ENCODE measurements at regions not wholly inside any gene's neighbourhood (a gene's known extent, or its start where the extent isn't known, plus 50 kb on each side); places are given as distances from the start of the nearest gene placed in this dataset.
"Not testable (repeated sequence)": the region's sequence is repeated elsewhere in the genome, so short reads cannot be mapped to it uniquely, and the experiment has no call there.

- DNase-seq (ENCODE audit: low read depth) = no peak
- no peak overlapping the region for H3K4me3 ChIP-seq (ENCODE audit: low read depth, low read length)
Observed at GRCh38 chr16:87098361-87098760, 218.8 kb downstream of the C16orf95 start.

GRCh38 chr16:87098976-87099720 lies 218.0 kb downstream of the C16orf95 start:
- no peak overlapping the region for H3K4me3 ChIP-seq (ENCODE audit: low read depth, low read length)
- no peak for DNase-seq (ENCODE audit: low read depth)

- no peak for DNase-seq (ENCODE audit: low read depth)
- no peak overlapping the region for H3K4me3 ChIP-seq (ENCODE audit: low read depth, low read length)
Observed at GRCh38 chr16:87100306-87101058, 216.7 kb downstream of the C16orf95 start.

GRCh38 chr16:87101903-87102302 lies 215.3 kb downstream of the C16orf95 start:
- DNase-seq (ENCODE audit: low read depth) = peak; percentile 82
- H3K4me3 ChIP-seq (ENCODE audit: low read depth, low read length) = no peak overlapping the region

- H3K4me3 ChIP-seq (ENCODE audit: low read depth, low read length) = no peak overlapping the region
- DNase-seq (ENCODE audit: low read depth) = no peak
Observed at GRCh38 chr16:87107201-87107600, 210.0 kb downstream of the C16orf95 start.

- no peak overlapping the region for H3K4me3 ChIP-seq (ENCODE audit: low read depth, low read length)
- DNase-seq (ENCODE audit: low read depth) = no peak
Observed at GRCh38 chr16:87108278-87108677, 208.9 kb downstream of the C16orf95 start.

- DNase-seq (ENCODE audit: low read depth) = no peak
- no peak overlapping the region for H3K4me3 ChIP-seq (ENCODE audit: low read depth, low read length)
Observed at GRCh38 chr16:87108941-87109340, 208.3 kb downstream of the C16orf95 start.

- DNase-seq (ENCODE audit: low read depth) = no peak
- no peak overlapping the region for H3K4me3 ChIP-seq (ENCODE audit: low read depth, low read length)
Observed at GRCh38 chr16:87114832-87115231, 202.4 kb downstream of the C16orf95 start.

- H3K4me3 ChIP-seq (ENCODE audit: low read depth, low read length) = no peak overlapping the region
- DNase-seq (ENCODE audit: low read depth) = no peak
Observed at GRCh38 chr16:87115646-87116045, 201.5 kb downstream of the C16orf95 start.

- no peak overlapping the region for H3K4me3 ChIP-seq (ENCODE audit: low read depth, low read length)
- DNase-seq (ENCODE audit: low read depth) = no peak
Observed at GRCh38 chr16:87117936-87118335, 199.3 kb downstream of the C16orf95 start.

GRCh38 chr16:87119168-87119567 lies 198.0 kb downstream of the C16orf95 start:
- no peak for DNase-seq (ENCODE audit: low read depth)
- H3K4me3 ChIP-seq (ENCODE audit: low read depth, low read length) = no peak overlapping the region

- H3K4me3 ChIP-seq (ENCODE audit: low read depth, low read length) = no peak overlapping the region
- DNase-seq (ENCODE audit: low read depth) = no peak
Observed at GRCh38 chr16:87119748-87120147, 197.4 kb downstream of the C16orf95 start.

GRCh38 chr16:87121816-87122215 lies 195.4 kb downstream of the C16orf95 start:
- no peak for DNase-seq (ENCODE audit: low read depth)
- H3K4me3 ChIP-seq (ENCODE audit: low read depth, low read length) = no peak overlapping the region

- no peak for DNase-seq (ENCODE audit: low read depth)
Observed at GRCh38 chr16:87123356-87124001, 193.7 kb downstream of the C16orf95 start.

GRCh38 chr16:87124405-87124804 lies 192.8 kb downstream of the C16orf95 start:
- H3K4me3 ChIP-seq (ENCODE audit: low read depth, low read length); DNase-seq (ENCODE audit: low read depth): not testable (repeated sequence)

More at GRCh38 chr16:87123356-87124001, 193.7 kb downstream of the C16orf95 start:
- H3K4me3 ChIP-seq (ENCODE audit: low read depth, low read length) = no peak overlapping the region

- no peak overlapping the region for H3K4me3 ChIP-seq (ENCODE audit: low read depth, low read length)
- no peak for DNase-seq (ENCODE audit: low read depth)
Observed at GRCh38 chr16:87125206-87126155, 191.7 kb downstream of the C16orf95 start.

GRCh38 chr16:87126403-87127025 lies 190.7 kb downstream of the C16orf95 start:
- no peak overlapping the region for H3K4me3 ChIP-seq (ENCODE audit: low read depth, low read length)
- no peak for DNase-seq (ENCODE audit: low read depth)

- no peak overlapping the region for H3K4me3 ChIP-seq (ENCODE audit: low read depth, low read length)
- no peak for DNase-seq (ENCODE audit: low read depth)
Observed at GRCh38 chr16:87127061-87127765, 190.0 kb downstream of the C16orf95 start.

All from skeletal muscle cell (primary cell).